GM19452 (cell line): ENCODE measurements at regions not wholly inside any gene's neighbourhood (a gene's known extent, or its start where the extent isn't known, plus 50 kb on each side); places are given as distances from the start of the nearest gene placed in this dataset.

Experiments
- ATAC-seq: cut with Tn5 transposase; IDR thresholded peaks from one replicate; pipeline ENCODE4 v1.9.1; 2021; ENCODE audit not compliant: unreplicated experiment

GRCh38 chr2:181828122-181828705 is 63.3 kb upstream of the ITPRID2 start:
- ATAC-seq: no peak

GRCh38 chr2:181829230-181829629 is 62.3 kb upstream of the ITPRID2 start:
- ATAC-seq: no peak

DNA sequence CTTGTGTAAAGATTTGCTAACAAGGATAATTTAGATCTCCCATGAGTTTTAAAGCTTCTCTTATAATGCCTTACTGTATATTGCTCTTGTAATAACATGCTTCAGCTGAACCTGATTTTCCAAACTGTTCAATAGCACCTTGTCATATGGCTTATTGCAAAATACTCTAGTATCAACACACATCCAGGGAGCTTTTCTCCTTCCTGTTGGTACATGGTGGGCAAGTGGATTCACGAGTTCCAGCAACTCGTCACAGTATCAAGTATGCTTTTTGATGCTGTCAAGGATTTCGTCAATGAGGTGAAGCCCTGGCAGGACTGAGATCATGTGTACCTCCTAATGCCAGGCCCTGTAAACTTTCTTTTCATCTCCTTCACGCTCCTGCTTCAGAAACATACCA is 59.5 kb upstream of the ITPRID2 start:
- no peak for ATAC-seq

GRCh38 chr2:181836583-181836982 is 54.9 kb upstream of the ITPRID2 start:
- ATAC-seq: peak; percentile 77

DNA sequence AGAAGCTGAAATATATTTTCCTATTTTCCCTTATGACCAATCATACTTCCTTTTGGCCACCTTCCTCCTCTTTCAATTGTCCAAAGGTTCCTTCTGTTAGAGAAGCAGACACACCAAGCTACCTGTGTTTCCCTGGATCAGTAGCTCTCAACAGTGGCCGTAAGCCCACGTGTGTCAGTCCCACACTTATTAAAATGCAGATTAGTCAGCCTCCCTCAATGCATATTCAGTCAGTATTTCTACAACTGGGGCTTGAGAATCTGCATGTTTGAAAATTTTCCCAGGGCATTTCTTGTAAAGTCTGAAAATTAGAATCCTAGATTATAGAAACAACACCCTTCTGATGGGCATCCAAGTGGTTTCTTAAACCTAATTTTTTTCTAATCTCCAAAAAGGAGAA is 54.0 kb upstream of the ITPRID2 start:
- ATAC-seq: no peak

GRCh38 chr2:181839811-181840210 is 51.7 kb upstream of the ITPRID2 start:
- no peak for ATAC-seq

GRCh38 chr2:181841079-181841478 is 50.5 kb upstream of the ITPRID2 start:
- no peak for ATAC-seq
